ENCODE measurements at regions not wholly inside any gene's neighbourhood (a gene's known extent, or its start where the extent isn't known, plus 50 kb on each side); places are given as distances from the start of the nearest gene placed in this dataset.

DNA sequence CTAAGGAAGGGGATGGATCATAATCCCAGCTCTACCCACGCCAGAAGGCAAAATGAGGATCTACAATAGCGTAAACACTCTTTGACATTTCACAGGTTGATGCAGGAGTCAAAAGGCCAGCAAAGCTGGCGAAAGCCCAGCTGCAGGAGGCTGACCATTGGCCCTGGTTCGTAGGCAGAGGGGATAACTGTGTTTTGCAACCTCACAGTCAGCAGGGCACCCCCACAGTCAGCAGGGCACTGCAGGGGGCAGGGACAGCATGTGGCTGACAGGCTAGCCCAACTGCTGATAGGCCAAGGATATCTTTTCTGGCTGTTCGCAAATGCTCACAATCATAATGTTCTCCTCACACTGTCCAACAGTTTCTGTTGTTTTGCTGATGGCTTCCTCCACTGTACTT, 372.7 kb downstream of the BUD13 start:
- TF ChIP-seq EZH2 (IDR thresholded peaks at IDR 0.05; ENCODE audit: insufficient read depth, poor library complexity, severe bottlenecking) (no peak), EZH2phosphoT487 (IDR thresholded peaks at IDR 0.05; ENCODE audit: insufficient read depth, low read depth) (no peak)

Measured in GM23248 (cell line).